Hepatocyte (in vitro differentiated cells): ENCODE measurements at regions not wholly inside any gene's neighbourhood (a gene's known extent, or its start where the extent isn't known, plus 50 kb on each side); places are given as distances from the start of the nearest gene placed in this dataset.

Experiments
- EZH2 ChIP-seq: fragments of 200-600 bp; sonication (generic); IDR thresholded peaks from 2 replicates; pipeline ENCODE4 v1.6.1; 2016; ENCODE audit warnings: antibody characterized with exemption, mild to moderate bottlenecking, borderline replicate concordance
- TF ChIP-seq, protein P1 (sequence below): fragments of 200-600 bp; sonication (generic); IDR thresholded peaks from 2 replicates; pipeline ENCODE4 v1.5.1; 2016; ENCODE audit warnings: antibody characterized with exemption, mild to moderate bottlenecking; ENCODE audit not compliant: poor library complexity

DNA sequence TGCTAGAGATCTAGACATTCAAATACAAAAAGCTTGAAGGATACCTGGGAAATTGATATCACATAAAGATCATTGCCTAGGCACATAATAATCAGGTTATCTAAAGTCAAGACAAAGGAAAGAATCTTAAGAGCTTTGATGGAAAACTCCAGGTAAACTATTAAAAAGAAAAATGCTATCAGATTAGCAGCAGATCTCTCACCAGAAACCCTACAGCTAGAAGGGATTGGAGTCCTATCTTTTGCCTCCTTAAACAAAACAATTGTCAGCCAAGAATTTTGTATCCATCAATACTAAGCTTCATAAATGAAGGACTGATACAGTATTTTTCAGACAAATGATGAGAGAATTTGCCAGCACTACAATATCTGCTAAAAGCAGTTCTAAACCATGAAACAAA lies 682.4 kb upstream of the ATXN8OS start:
- TF ChIP-seq, protein P1, sequence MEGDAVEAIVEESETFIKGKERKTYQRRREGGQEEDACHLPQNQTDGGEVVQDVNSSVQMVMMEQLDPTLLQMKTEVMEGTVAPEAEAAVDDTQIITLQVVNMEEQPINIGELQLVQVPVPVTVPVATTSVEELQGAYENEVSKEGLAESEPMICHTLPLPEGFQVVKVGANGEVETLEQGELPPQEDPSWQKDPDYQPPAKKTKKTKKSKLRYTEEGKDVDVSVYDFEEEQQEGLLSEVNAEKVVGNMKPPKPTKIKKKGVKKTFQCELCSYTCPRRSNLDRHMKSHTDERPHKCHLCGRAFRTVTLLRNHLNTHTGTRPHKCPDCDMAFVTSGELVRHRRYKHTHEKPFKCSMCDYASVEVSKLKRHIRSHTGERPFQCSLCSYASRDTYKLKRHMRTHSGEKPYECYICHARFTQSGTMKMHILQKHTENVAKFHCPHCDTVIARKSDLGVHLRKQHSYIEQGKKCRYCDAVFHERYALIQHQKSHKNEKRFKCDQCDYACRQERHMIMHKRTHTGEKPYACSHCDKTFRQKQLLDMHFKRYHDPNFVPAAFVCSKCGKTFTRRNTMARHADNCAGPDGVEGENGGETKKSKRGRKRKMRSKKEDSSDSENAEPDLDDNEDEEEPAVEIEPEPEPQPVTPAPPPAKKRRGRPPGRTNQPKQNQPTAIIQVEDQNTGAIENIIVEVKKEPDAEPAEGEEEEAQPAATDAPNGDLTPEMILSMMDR = no peak
- no peak for TF ChIP-seq EZH2
